ENCODE measurements at regions not wholly inside any gene's neighbourhood (a gene's known extent, or its start where the extent isn't known, plus 50 kb on each side); places are given as distances from the start of the nearest gene placed in this dataset.
"Not testable (repeated sequence)": the region's sequence is repeated elsewhere in the genome, so short reads cannot be mapped to it uniquely, and the experiment has no call there.

- DNase-seq = no peak
Measured at GRCh38 chr1:148354913-148355308, 128.2 kb downstream of the PPIAL4G start.

DNA sequence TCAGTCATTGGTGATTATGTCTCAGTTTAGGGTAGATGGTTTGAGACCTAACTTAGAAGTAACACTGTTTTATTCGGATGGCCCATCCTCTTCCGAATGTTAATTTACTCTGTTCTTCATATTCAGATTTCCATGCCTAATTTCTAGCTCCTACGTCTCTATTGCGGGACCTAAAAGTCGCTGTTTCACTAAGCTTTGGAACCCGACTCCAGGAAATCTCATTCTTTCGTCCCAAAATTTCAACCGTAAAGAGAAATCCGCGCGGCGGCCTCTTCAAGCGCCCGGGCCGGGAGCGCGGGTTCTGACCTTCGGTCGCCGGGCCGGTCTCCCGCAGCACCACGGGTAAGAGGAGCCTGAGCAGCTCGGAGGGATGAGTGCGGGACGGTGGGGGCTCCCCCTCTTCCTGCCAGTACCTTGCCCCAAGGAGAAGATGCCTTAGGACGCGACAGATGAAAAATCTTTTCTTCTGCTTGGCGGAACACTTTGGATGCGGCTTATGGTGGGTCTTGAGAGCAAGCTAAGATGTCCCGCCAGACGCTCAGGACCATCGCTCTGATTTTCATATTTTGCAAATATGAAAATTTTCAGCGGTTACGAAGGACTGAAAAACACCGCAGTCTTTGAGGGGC lies 128.7 kb downstream of the PPIAL4G start:
- no peak for DNase-seq

GRCh38 chr1:148353461-148354283 lies 129.4 kb downstream of the PPIAL4G start:
- no peak for DNase-seq

DNA sequence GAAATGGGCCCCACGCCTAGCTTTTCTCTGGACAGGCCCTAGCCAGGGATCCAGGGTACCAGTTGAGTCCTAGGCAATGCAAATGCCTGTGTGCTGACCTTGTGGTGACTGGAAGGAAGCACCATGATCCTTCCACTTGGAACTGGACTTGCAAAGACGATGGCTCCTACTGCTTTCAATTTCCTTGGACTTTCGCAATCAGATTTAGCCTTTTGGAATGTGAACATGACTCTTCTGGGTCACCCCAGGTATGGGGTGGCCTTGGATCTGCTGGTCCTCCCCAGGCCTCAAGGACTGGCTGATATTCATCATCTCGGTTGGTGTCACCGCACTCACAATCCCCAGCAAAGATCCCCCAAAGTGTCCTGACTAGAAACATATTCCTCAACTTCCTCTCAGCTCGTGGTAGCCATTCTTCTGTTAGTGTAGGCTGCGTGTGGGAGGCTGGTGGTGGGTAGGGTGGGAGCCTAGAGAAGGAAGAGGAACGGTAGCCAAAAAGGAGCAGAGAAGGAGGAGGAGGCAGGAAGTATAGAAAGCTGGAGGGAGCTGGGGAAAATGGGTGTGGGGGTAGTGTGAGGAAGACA lies 130.5 kb downstream of the PPIAL4G start:
- no peak for DNase-seq

GRCh38 chr1:148347781-148348180 lies 135.3 kb downstream of the PPIAL4G start:
- DNase-seq = no peak

- DNase-seq = not testable (repeated sequence)
Measured at GRCh38 chr1:148345659-148346151, 137.4 kb downstream of the PPIAL4G start.

DNA sequence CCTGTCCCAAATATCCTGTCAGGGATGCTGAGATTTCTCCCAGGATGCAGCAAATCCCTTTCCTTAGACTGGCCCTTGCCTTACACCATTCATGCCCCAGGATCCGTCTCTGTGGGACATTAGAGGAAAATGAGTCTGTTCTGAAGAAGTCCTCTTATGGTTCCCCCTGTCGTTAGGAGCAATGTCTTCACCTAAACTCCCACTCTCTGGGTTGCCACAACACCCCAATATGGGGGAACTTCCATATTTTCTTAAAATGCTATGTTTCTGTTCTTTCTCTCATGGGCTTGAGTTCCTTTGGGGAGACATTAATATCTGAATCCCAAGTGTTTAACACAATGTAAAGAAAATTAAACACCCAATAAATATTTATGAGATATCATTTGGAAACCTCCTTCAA lies 138.5 kb downstream of the PPIAL4G start:
- not testable (repeated sequence) for DNase-seq

DNA sequence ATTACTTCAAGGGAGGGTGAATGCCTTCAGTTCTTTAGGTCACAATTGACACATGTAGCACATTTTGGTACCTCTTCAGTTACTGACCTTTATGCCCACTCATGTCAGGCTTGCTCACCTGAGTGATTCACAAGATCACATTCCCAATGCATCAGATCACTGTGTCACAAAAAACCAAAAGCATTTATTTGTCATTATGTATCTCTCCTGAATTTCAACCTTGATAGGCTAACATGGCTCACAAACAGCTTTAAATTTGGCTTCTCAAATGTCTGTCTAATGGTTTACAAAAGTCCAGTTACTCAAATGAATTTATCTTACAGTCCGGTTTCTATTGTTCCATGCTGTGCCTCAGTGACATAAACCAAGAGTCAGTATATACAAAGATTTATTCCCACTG lies 141.4 kb downstream of the PPIAL4G start:
- DNase-seq = not testable (repeated sequence)

- DNase-seq = peak; percentile 39
Measured at GRCh38 chr1:148336121-148336918, 146.8 kb downstream of the PPIAL4G start.

DNA sequence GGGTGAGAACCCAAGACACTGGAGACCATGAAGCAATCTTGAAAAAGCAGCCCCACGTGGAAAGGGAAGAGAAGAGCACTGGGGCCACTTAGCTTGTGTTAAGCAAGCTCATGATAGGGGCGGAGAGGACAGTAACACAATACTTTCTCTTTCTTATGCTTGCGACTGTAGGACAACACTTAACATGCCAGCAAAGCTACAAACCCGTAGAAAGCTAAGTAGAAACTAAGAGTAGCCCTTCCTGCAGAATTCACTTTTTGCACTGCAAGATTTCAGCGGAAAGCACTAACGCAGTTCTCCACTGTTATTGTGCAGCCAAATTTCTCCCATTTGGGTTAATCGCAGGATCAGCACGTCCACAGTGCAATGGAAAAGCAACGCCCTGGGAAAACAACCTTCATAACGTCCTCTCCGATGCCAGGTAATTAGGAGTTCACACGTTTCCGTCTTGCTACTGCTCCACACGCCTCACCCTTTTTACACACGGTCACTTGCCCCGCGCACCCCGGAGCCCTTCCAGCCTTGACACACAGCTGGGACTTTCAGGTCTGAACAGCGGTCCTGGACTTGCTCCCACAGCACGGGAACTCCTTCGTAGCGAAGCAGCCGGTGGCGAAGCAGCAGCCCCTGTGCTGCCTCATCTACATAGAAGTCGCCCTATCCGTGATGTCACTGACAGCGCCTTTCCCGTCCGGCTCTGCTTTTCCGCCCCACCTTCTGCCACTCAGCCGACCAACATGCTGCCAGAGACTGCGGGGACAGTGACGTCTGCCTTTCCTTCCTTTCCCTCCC lies 148.6 kb downstream of the PPIAL4G start:
- DNase-seq = peak; percentile 80

GRCh38 chr1:148333875-148334338 lies 149.2 kb downstream of the PPIAL4G start:
- no peak for DNase-seq

GRCh38 chr1:148328884-148329283 lies 154.2 kb downstream of the PPIAL4G start:
- no peak for DNase-seq

DNA sequence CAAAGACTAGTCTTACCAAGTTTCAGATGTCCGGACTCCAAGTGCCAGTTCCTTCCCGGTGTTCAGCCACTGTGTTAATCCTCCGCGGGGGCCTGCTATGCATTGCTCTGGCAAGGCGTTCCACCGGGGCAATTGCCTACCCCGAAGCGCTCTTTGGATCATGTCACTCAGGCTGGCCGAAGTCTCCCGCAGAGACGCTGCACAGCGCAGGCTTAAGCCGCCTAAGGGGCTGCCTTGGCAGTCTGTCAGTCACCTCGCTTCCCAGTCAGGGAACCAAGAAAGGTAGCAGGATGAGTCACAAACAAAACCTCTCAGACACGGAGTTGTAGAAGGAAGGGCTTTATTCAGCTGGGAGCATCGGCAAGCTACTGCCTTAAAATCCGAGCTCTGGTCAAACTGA lies 158.1 kb downstream of the PPIAL4G start:
- not testable (repeated sequence) for DNase-seq

GRCh38 chr1:148324465-148324864 lies 158.6 kb downstream of the PPIAL4G start:
- DNase-seq = not testable (repeated sequence)

- DNase-seq = not testable (repeated sequence)
Measured at GRCh38 chr1:148320079-148320478, 163.0 kb downstream of the PPIAL4G start.

- DNase-seq = no peak
Measured at GRCh38 chr1:148318904-148319242, 164.2 kb downstream of the PPIAL4G start.

DNA sequence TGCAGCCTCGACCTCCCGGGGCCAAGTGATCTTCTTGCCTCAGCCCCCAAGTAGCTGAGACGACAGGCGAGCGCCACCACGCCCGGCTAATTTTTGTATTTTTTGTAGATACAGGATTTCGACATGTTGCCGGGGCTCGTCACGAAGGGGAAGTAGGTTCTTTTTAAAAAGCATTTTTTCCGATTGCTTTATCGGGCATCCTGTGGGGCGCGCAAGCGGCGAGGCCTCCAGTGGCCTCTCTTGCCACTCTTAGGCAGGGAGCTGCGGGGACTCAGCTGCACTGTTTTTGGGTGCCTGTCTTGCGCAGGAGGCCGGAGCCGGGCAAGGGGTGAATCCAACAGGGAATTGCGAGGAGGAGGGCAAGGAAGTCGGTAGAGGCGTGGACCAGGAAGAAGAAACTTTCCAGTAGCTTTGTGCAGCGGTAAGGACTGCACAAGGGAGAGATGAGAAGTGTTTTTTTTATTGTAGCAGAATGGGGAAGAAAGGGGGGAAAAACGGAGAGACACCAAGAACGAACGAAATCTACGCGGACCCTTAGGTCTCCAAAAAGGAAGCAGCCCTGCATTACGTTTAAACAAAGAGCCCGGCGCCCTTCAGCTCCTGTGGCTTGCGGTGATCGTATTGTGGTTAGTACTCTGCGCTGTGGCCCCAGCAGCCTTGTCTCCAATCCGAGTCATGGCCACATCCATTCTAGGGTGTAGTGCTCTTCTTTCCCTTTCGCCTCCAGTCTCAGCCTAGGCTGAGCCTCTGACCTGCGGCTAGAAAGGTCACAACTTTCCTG lies 164.8 kb downstream of the PPIAL4G start:
- peak; percentile 68 for DNase-seq

GRCh38 chr1:148317288-148317985 lies 165.4 kb upstream of the NBPF11 start:
- DNase-seq = no peak

- no peak for DNase-seq
Measured at GRCh38 chr1:148315071-148315811, 163.2 kb upstream of the NBPF11 start.

- no peak for DNase-seq
Measured at GRCh38 chr1:148310807-148311206, 158.7 kb upstream of the NBPF11 start.
